ENCODE measurements at regions not wholly inside any gene's neighbourhood (a gene's known extent, or its start where the extent isn't known, plus 50 kb on each side); places are given as distances from the start of the nearest gene placed in this dataset.

GRCh38 chr5:125685771-125686170 lies 737.4 kb upstream of the GRAMD2B start:
- TF ChIP-seq KLF5 (IDR thresholded peaks at IDR 0.05; ENCODE audit: partially characterized antibody) (no peak), PBX3 (IDR thresholded peaks at IDR 0.05; ENCODE audit: insufficient replicate concordance, low read depth, low read length) (no peak), TARDBP (IDR thresholded peaks at IDR 0.05; ENCODE audit: borderline replicate concordance) (no peak), SIX5 (IDR thresholded peaks at IDR 0.05; ENCODE audit: low read depth, low read length, severe bottlenecking) (no peak), ZNF274 (IDR thresholded peaks at IDR 0.05; ENCODE audit: insufficient read depth, insufficient read length) (no peak), POLR2A (IDR thresholded peaks at IDR 0.05; ENCODE audit: low read depth, low read length) (no peak), CTCF (IDR thresholded peaks at IDR 0.05 in 2 of 3, conservative IDR thresholded peaks at IDR 0.05 in 1 of 3; ENCODE audit: control insufficient read depth in 2 of 3, extremely low read depth in 1 of 3, insufficient read depth in 1 of 3, low read depth in 3 of 3, low read length in 3 of 3) (no peak), JUND (IDR thresholded peaks at IDR 0.05; ENCODE audit: low read depth, low read length) (no peak)

Data from GM12878 (cell line).